Memory B cell (primary cell): ENCODE measurements at regions not wholly inside any gene's neighbourhood (a gene's known extent, or its start where the extent isn't known, plus 50 kb on each side); places are given as distances from the start of the nearest gene placed in this dataset.

ENCODE experiments used
- ATAC-seq: fragments of 150-1000 bp; cut with Tn5 transposase; 2 replicates; pipeline ENCODE4 v1.10.0; 2021; ENCODE audit warnings: low read depth, mild to moderate bottlenecking, moderate library complexity
- DNase-seq, 2 donors: peaks; one replicate each; pipeline ENCODE4 v3.0.0; 2022; ENCODE audit warnings: low spot score in 2 of 2
- H3K27ac Mint-ChIP-seq: one replicate; pipeline ENCODE4 v1.8.0; 2022; ENCODE audit warnings: mild to moderate bottlenecking, moderate library complexity, mixed read lengths
- H3K27me3 Mint-ChIP-seq: one replicate; pipeline ENCODE4 v1.8.0; 2022; ENCODE audit warnings: mixed read lengths
- H3K36me3 Mint-ChIP-seq: one replicate; pipeline ENCODE4 v1.8.0; 2022; ENCODE audit warnings: mild to moderate bottlenecking, mixed read lengths
- H3K4me1 Mint-ChIP-seq: one replicate; pipeline ENCODE4 v1.8.0; 2022; ENCODE audit warnings: mixed read lengths
- H3K4me3 Mint-ChIP-seq: one replicate; pipeline ENCODE4 v1.8.0; 2022; ENCODE audit warnings: mild to moderate bottlenecking, moderate library complexity, mixed read lengths
- H3K9me3 Mint-ChIP-seq: one replicate; pipeline ENCODE4 v1.8.0; 2022; ENCODE audit warnings: mixed read lengths

GRCh38 chr7:17016402-17017010, 134.7 kb upstream of the AGR3 start:
- ATAC-seq (no peak), DNase-seq (no peak)
- no peak overlapping the region for H3K27ac Mint-ChIP-seq
- H3K27me3 Mint-ChIP-seq, result no peaks in the 10 kb centered on the region
- no peaks in the 10 kb centered on the region for H3K9me3 Mint-ChIP-seq
- no peaks in the 10 kb centered on the region for H3K36me3 Mint-ChIP-seq
- no peaks in the 10 kb centered on the region for H3K4me1 Mint-ChIP-seq
- H3K4me3 Mint-ChIP-seq, result no peak overlapping the region

GRCh38 chr7:17019106-17019505, 137.3 kb upstream of the AGR3 start:
- Mint-ChIP-seq H3K27ac (no peak overlapping the region), H3K4me1 (no peaks in the 10 kb centered on the region), H3K9me3 (no peaks in the 10 kb centered on the region), H3K4me3 (no peak overlapping the region), H3K27me3 (peaks cover 3% of the 10 kb centered on the region), H3K36me3 (no peaks in the 10 kb centered on the region)
- ATAC-seq (no peak), DNase-seq (no peak)

- DNase-seq (no peak), ATAC-seq (no peak)
- Mint-ChIP-seq H3K4me1 (no peaks in the 10 kb centered on the region), H3K4me3 (no peak overlapping the region), H3K9me3 (no peaks in the 10 kb centered on the region), H3K36me3 (no peaks in the 10 kb centered on the region), H3K27me3 (peaks cover 3% of the 10 kb centered on the region), H3K27ac (no peak overlapping the region)
Observed at GRCh38 chr7:17020250-17020649, 138.5 kb upstream of the AGR3 start.

- no peaks in the 10 kb centered on the region for H3K9me3 Mint-ChIP-seq
- no peak overlapping the region for H3K4me3 Mint-ChIP-seq
- DNase-seq (no peak), ATAC-seq (no peak)
- H3K27me3 Mint-ChIP-seq, result peaks cover 3% of the 10 kb centered on the region
- H3K4me1 Mint-ChIP-seq, result no peaks in the 10 kb centered on the region
- no peaks in the 10 kb centered on the region for H3K36me3 Mint-ChIP-seq
- H3K27ac Mint-ChIP-seq, result no peak overlapping the region
Observed at GRCh38 chr7:17021205-17021604, 139.4 kb upstream of the AGR3 start.

- Mint-ChIP-seq H3K4me1 (no peaks in the 10 kb centered on the region), H3K4me3 (no peak overlapping the region), H3K36me3 (no peaks in the 10 kb centered on the region), H3K27ac (no peak overlapping the region), H3K9me3 (no peaks in the 10 kb centered on the region), H3K27me3 (peaks cover 3% of the 10 kb centered on the region)
- DNase-seq (no peak), ATAC-seq (no peak)
Observed at GRCh38 chr7:17022920-17023319, 141.1 kb upstream of the AGR3 start.

- ATAC-seq (no peak), DNase-seq (no peak)
- no peaks in the 10 kb centered on the region for H3K36me3 Mint-ChIP-seq
- no peak overlapping the region for H3K4me3 Mint-ChIP-seq
- H3K27me3 Mint-ChIP-seq, result peaks cover 3% of the 10 kb centered on the region
- no peaks in the 10 kb centered on the region for H3K9me3 Mint-ChIP-seq
- no peak overlapping the region for H3K27ac Mint-ChIP-seq
- peaks cover 5% of the 10 kb centered on the region for H3K4me1 Mint-ChIP-seq
Observed at GRCh38 chr7:17026269-17026668, 144.5 kb upstream of the AGR3 start.

- Mint-ChIP-seq H3K27me3 (peaks cover 2% of the 10 kb centered on the region), H3K4me1 (peaks cover 10% of the 10 kb centered on the region), H3K36me3 (no peaks in the 10 kb centered on the region), H3K4me3 (no peak overlapping the region), H3K9me3 (no peaks in the 10 kb centered on the region), H3K27ac (no peak overlapping the region)
- ATAC-seq (no peak), DNase-seq (no peak)
Observed at GRCh38 chr7:17027143-17027788, 145.5 kb upstream of the AGR3 start.

- H3K36me3 Mint-ChIP-seq, result no peaks in the 10 kb centered on the region
- peaks cover 2% of the 10 kb centered on the region for H3K27me3 Mint-ChIP-seq
- peaks cover 10% of the 10 kb centered on the region for H3K4me1 Mint-ChIP-seq
- no peaks in the 10 kb centered on the region for H3K9me3 Mint-ChIP-seq
- no peak for ATAC-seq
- no peak for DNase-seq
- no peak overlapping the region for H3K27ac Mint-ChIP-seq
- no peak overlapping the region for H3K4me3 Mint-ChIP-seq
Observed at GRCh38 chr7:17027789-17028152, 146.0 kb upstream of the AGR3 start.

GRCh38 chr7:17029150-17029549, 147.4 kb upstream of the AGR3 start:
- Mint-ChIP-seq H3K36me3 (no peaks in the 10 kb centered on the region), H3K9me3 (no peaks in the 10 kb centered on the region), H3K27ac (no peak overlapping the region), H3K27me3 (no peaks in the 10 kb centered on the region), H3K4me1 (peaks cover 10% of the 10 kb centered on the region), H3K4me3 (no peak overlapping the region)
- no peak for DNase-seq
- peak; percentile 50 for ATAC-seq

- H3K36me3 Mint-ChIP-seq, result no peaks in the 10 kb centered on the region
- no peak for ATAC-seq
- no peak overlapping the region for H3K4me3 Mint-ChIP-seq
- H3K27me3 Mint-ChIP-seq, result no peaks in the 10 kb centered on the region
- no peaks in the 10 kb centered on the region for H3K9me3 Mint-ChIP-seq
- H3K4me1 Mint-ChIP-seq, result peaks cover 10% of the 10 kb centered on the region
- no peak for DNase-seq
- no peak overlapping the region for H3K27ac Mint-ChIP-seq
Observed at GRCh38 chr7:17030559-17030958, 148.8 kb upstream of the AGR3 start.

GRCh38 chr7:17031906-17032551, 150.2 kb upstream of the AGR3 start:
- peaks cover 10% of the 10 kb centered on the region for H3K4me1 Mint-ChIP-seq
- no peaks in the 10 kb centered on the region for H3K27me3 Mint-ChIP-seq
- no peak for ATAC-seq
- no peak for DNase-seq
- H3K9me3 Mint-ChIP-seq, result no peaks in the 10 kb centered on the region
- H3K4me3 Mint-ChIP-seq, result no peak overlapping the region
- no peak overlapping the region for H3K27ac Mint-ChIP-seq
- H3K36me3 Mint-ChIP-seq, result no peaks in the 10 kb centered on the region

GRCh38 chr7:17033245-17033644, 151.5 kb upstream of the AGR3 start:
- no peaks in the 10 kb centered on the region for H3K9me3 Mint-ChIP-seq
- DNase-seq (no peak), ATAC-seq (no peak)
- no peaks in the 10 kb centered on the region for H3K36me3 Mint-ChIP-seq
- H3K27me3 Mint-ChIP-seq, result peaks cover 1% of the 10 kb centered on the region
- no peak overlapping the region for H3K4me3 Mint-ChIP-seq
- peaks cover 10% of the 10 kb centered on the region for H3K4me1 Mint-ChIP-seq
- H3K27ac Mint-ChIP-seq, result no peak overlapping the region

GRCh38 chr7:17036584-17036983, 154.8 kb upstream of the AGR3 start:
- Mint-ChIP-seq H3K4me3 (no peak overlapping the region), H3K9me3 (no peaks in the 10 kb centered on the region), H3K27ac (no peak overlapping the region), H3K4me1 (peaks cover 13% of the 10 kb centered on the region), H3K36me3 (no peaks in the 10 kb centered on the region), H3K27me3 (peaks cover 3% of the 10 kb centered on the region)
- no peak for DNase-seq
- ATAC-seq, result no peak

GRCh38 chr7:17037356-17037755, 155.6 kb upstream of the AGR3 start:
- no peak overlapping the region for H3K27ac Mint-ChIP-seq
- H3K4me1 Mint-ChIP-seq, result peaks cover 10% of the 10 kb centered on the region
- H3K36me3 Mint-ChIP-seq, result no peaks in the 10 kb centered on the region
- H3K4me3 Mint-ChIP-seq, result no peak overlapping the region
- H3K9me3 Mint-ChIP-seq, result no peaks in the 10 kb centered on the region
- H3K27me3 Mint-ChIP-seq, result peaks cover 5% of the 10 kb centered on the region
- no peak for ATAC-seq
- no peak for DNase-seq
